HEK293 (cell line): ENCODE measurements at regions not wholly inside any gene's neighbourhood (a gene's known extent, or its start where the extent isn't known, plus 50 kb on each side); places are given as distances from the start of the nearest gene placed in this dataset.

Source experiments
- CTCF ChIP-seq: fragments of 450-650 bp; formaldehyde crosslinking; IDR thresholded peaks from 2 replicates; pipeline ENCODE4 v1.5.1; 2016; ENCODE audit warnings: missing biosample characterization, missing genetic modification characterization
- REST ChIP-seq: fragments of 450-650 bp; formaldehyde crosslinking; IDR thresholded peaks from 2 replicates; pipeline ENCODE4 v1.5.1; 2016; ENCODE audit warnings: missing biosample characterization, missing genetic modification characterization
- ZNF362 ChIP-seq: fragments of 450-650 bp; formaldehyde crosslinking; IDR thresholded peaks from 2 replicates; pipeline ENCODE4 v1.5.1; 2016; ENCODE audit warnings: missing biosample characterization, missing genetic modification characterization

- no peak for TF ChIP-seq REST (tag by site-specific recombination)
- TF ChIP-seq CTCF: no peak
- no peak for TF ChIP-seq ZNF362
These were observed 1322.2 kb downstream of the PCDH9 start for GRCh38 chr13:65907666-65908525.
